ENCODE measurements at regions not wholly inside any gene's neighbourhood (a gene's known extent, or its start where the extent isn't known, plus 50 kb on each side); places are given as distances from the start of the nearest gene placed in this dataset.

- peak; percentile 52 for TF ChIP-seq CTCF (IDR thresholded peaks at IDR 0.05)
- TF ChIP-seq, protein P1, sequence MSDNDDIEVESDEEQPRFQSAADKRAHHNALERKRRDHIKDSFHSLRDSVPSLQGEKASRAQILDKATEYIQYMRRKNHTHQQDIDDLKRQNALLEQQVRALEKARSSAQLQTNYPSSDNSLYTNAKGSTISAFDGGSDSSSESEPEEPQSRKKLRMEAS (IDR thresholded peaks at IDR 0.05; ENCODE audit: low read depth): no peak
- TF ChIP-seq, protein P2, sequence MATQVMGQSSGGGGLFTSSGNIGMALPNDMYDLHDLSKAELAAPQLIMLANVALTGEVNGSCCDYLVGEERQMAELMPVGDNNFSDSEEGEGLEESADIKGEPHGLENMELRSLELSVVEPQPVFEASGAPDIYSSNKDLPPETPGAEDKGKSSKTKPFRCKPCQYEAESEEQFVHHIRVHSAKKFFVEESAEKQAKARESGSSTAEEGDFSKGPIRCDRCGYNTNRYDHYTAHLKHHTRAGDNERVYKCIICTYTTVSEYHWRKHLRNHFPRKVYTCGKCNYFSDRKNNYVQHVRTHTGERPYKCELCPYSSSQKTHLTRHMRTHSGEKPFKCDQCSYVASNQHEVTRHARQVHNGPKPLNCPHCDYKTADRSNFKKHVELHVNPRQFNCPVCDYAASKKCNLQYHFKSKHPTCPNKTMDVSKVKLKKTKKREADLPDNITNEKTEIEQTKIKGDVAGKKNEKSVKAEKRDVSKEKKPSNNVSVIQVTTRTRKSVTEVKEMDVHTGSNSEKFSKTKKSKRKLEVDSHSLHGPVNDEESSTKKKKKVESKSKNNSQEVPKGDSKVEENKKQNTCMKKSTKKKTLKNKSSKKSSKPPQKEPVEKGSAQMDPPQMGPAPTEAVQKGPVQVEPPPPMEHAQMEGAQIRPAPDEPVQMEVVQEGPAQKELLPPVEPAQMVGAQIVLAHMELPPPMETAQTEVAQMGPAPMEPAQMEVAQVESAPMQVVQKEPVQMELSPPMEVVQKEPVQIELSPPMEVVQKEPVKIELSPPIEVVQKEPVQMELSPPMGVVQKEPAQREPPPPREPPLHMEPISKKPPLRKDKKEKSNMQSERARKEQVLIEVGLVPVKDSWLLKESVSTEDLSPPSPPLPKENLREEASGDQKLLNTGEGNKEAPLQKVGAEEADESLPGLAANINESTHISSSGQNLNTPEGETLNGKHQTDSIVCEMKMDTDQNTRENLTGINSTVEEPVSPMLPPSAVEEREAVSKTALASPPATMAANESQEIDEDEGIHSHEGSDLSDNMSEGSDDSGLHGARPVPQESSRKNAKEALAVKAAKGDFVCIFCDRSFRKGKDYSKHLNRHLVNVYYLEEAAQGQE (IDR thresholded peaks at IDR 0.05; ENCODE audit: low read depth, low read length): no peak
- TF ChIP-seq FOSL2 (IDR thresholded peaks at IDR 0.05; ENCODE audit: borderline replicate concordance, low read depth): no peak
Measured at GRCh38 chr16:55035029-55035428, 104.4 kb downstream of the IRX5 start.

Data from SK-N-SH (cell line).